Activated naive CD8-positive, alpha-beta T cell treated with anti-CD3 and anti-CD28 coated beads, Interleukin-2, amount 50 U/mL, for 24 hours (primary cell): ENCODE measurements at regions not wholly inside any gene's neighbourhood (a gene's known extent, or its start where the extent isn't known, plus 50 kb on each side); places are given as distances from the start of the nearest gene placed in this dataset.

Source experiments
- ATAC-seq: fragments of 150-1000 bp; cut with Tn5 transposase; one replicate; pipeline ENCODE4 v1.10.0; 2021
- DNase-seq: peaks from one replicate; pipeline ENCODE4 v3.0.0; 2021
- H3K27ac Mint-ChIP-seq: one replicate; pipeline ENCODE4 v1.8.0; 2021; ENCODE audit warnings: mild to moderate bottlenecking, mixed read lengths
- H3K27me3 Mint-ChIP-seq: one replicate; pipeline ENCODE4 v1.8.0; 2021; ENCODE audit warnings: mixed read lengths
- H3K36me3 Mint-ChIP-seq: one replicate; pipeline ENCODE4 v1.8.0; 2021; ENCODE audit warnings: low read depth, mixed read lengths
- H3K4me1 Mint-ChIP-seq: one replicate; pipeline ENCODE4 v1.8.0; 2021; ENCODE audit warnings: mixed read lengths
- H3K4me3 Mint-ChIP-seq: one replicate; pipeline ENCODE4 v1.8.0; 2021; ENCODE audit warnings: mild to moderate bottlenecking, moderate library complexity, mixed read lengths
- H3K9me3 Mint-ChIP-seq: one replicate; pipeline ENCODE4 v1.8.0; 2021; ENCODE audit warnings: mixed read lengths

DNA sequence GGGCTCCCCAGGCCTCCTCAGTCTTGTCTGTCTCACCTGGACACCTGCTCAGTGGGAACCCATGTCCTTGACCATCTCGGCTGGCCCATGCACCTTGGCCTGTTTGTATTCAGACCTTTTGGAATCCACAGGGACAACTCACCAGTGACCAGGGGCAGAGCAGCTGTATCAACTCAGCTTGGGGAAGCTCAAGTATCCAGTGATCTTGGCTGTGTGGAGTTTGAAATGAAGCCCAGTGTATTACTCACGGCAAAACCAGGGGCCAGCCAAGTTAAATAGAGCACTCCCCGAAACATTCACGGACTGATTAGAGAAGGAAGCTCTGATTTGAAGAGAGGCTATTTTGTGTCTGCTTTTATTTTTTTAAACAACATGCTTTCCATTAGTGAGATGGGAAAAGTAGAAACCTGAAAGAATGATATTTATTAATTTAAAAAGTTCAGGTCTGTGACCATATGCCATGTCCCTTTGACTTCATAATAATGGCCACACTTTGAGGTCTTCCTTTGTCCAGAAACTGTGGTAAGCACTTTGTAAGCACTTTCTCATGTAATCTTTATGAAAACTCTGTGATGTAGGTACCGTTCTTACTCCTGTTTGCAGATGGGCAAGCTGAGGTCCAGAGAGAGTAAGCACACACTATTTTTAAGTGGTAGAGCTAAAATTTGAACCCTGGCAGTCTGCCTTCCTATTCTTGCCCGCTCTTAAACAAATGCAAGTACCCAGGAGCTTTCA, 656.5 kb downstream of the BNC2 start:
- Mint-ChIP-seq H3K4me3 (no peak overlapping the region), H3K9me3 (no peaks in the 10 kb centered on the region), H3K27ac (no peak overlapping the region), H3K36me3 (no peaks in the 10 kb centered on the region), H3K27me3 (no peaks in the 10 kb centered on the region), H3K4me1 (no peaks in the 10 kb centered on the region)
- no peak for ATAC-seq
- no peak for DNase-seq

DNA sequence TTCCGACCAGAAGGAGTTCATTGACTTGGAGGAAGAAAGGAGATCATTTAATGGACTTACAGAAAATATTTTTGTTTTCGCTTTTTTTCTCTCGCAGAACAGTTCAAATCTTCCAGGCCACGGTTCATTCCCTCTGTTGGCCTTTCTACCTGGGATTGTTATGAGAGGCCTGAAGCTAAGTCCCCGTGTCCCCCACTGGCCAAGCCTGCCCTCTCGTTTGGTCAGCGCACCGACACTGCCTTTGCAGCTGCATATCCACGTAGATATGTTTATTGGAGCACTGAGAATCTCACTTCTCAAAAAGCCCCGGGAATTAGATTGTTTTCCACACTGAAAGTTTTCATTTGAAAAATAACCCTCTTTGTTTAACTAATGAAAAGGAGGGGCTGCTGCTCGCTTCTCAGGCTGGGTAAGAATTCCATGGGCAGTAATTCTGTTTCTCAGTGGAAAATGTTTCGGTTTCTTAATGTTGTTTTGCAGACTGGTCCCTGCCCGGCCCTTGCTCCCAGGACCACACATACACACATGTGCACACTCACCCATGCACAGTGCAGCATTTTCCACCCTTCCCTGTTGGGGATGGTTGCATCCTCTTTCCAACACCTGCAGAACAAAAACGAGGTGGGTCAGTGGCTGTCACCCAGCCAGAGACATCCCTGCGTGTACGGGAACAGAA, 655.7 kb downstream of the BNC2 start:
- no peaks in the 10 kb centered on the region for H3K4me1 Mint-ChIP-seq
- no peaks in the 10 kb centered on the region for H3K9me3 Mint-ChIP-seq
- no peak overlapping the region for H3K27ac Mint-ChIP-seq
- no peaks in the 10 kb centered on the region for H3K27me3 Mint-ChIP-seq
- no peak for DNase-seq
- ATAC-seq: no peak
- H3K36me3 Mint-ChIP-seq: no peaks in the 10 kb centered on the region
- H3K4me3 Mint-ChIP-seq: no peak overlapping the region

DNA sequence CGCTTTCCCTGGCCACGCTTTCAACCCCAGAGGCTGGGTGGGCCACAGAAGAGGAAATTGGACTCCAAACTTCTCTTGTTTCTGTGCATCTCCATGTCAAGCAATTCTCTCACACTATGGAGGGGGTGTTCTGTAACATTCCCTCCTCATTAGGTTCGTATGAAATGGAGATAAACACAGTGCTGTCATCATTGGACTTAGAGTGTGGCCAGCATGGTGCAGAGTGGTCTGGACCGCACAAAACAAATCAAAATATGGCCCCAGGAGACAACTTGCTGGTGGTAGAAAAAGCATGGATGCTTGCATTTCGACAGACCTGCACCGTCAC, 655.2 kb downstream of the BNC2 start:
- Mint-ChIP-seq H3K36me3 (no peaks in the 10 kb centered on the region), H3K27ac (no peak overlapping the region), H3K9me3 (no peaks in the 10 kb centered on the region), H3K4me3 (no peak overlapping the region), H3K27me3 (no peaks in the 10 kb centered on the region), H3K4me1 (no peaks in the 10 kb centered on the region)
- DNase-seq: no peak
- ATAC-seq: no peak

DNA sequence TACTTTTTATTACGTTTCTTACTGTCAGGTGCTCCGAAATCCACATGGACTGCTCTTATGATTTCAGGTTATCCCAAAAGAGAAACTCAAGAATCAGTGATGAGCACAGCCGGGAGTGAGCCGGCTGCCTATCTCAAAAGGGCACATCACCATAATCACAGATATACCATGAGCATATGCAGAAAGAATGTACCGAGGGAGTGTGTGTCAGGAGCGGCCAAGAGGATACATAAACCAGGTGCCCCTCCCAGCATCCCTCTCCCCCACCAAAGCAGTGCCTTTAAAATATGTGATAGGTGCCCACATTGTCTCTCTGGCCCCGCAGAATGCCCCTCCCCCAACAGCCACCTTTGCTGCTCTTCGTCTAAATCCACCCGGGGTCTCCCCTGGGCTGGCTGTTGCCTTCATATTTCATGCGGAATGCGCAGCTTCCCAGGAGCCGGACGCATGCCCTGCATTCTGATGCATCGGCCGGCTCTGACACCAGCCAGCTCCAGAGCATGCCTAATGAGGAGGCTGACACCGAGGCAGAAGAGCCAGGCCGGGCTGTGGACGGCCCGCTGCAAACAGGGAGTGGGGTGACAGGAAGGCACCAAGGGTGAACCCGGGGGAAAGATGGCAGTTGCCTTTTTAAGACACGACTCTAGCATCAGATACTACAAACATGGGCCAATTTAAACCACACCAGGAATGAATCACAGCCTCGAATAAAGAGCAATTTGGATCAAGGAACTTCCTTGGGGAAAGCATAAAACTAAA, 652.3 kb downstream of the BNC2 start:
- H3K9me3 Mint-ChIP-seq: no peaks in the 10 kb centered on the region
- no peak overlapping the region for H3K27ac Mint-ChIP-seq
- peaks cover 3% of the 10 kb centered on the region for H3K27me3 Mint-ChIP-seq
- H3K4me3 Mint-ChIP-seq: no peak overlapping the region
- no peak for DNase-seq
- ATAC-seq: no peak
- H3K4me1 Mint-ChIP-seq: peaks cover 6% of the 10 kb centered on the region
- no peaks in the 10 kb centered on the region for H3K36me3 Mint-ChIP-seq

DNA sequence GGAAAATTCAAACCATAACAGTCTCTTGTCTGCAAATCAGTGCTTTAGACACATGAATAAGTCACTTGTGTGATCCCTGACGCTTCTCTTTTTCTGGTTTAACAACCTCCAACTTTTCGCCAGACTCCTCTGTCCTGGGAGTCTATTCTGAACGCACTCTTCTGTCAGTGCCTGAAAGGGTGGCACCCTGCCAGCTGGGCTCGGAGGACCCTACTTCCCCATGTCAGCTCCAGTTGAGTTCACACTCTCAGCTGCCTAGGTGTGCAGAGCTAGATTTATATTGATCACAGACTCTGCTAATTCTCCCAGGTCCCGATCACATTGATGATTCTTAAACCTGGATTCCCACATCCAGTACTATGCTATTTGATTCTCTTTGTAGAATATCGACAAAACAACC, 649.1 kb downstream of the BNC2 start:
- no peak overlapping the region for H3K27ac Mint-ChIP-seq
- peaks cover 6% of the 10 kb centered on the region for H3K4me1 Mint-ChIP-seq
- peaks cover 3% of the 10 kb centered on the region for H3K27me3 Mint-ChIP-seq
- no peak for DNase-seq
- H3K36me3 Mint-ChIP-seq: no peaks in the 10 kb centered on the region
- no peak for ATAC-seq
- no peak overlapping the region for H3K4me3 Mint-ChIP-seq
- no peaks in the 10 kb centered on the region for H3K9me3 Mint-ChIP-seq

DNA sequence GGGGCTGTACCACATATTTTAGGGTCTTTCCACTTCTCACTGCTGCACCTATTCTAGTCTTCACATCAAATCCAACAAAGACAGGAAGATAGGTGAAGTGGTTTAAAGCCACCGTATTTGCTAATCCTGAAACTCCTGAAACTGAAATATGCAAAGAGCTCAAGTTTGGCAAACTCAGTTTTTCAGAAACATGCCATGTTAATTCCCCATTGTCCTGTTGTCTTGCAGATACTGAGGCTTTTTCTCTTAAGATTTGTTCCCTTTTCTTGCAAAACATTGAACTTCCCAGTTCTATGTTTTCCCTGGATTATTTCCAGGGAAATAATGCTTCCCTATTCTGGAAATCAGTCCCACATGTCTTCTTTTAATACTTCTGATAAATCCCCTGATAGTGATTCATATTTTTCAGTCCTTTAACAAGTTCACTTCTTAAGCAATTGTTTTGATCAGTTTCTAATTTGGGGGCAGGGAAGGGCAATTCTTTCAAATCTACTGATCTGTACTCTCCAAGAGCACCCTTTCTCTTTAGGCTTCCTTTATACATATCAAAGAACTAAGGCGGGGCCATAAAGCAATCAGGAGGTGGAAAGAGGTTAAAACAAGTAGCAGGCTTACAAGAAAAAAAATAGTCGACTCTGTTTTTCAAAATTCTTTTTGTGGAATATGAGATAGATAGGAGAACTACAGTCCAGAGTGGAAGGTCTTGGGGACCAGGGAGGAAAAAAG, 648.5 kb downstream of the BNC2 start:
- peaks cover 6% of the 10 kb centered on the region for H3K4me1 Mint-ChIP-seq
- H3K9me3 Mint-ChIP-seq: no peaks in the 10 kb centered on the region
- H3K36me3 Mint-ChIP-seq: no peaks in the 10 kb centered on the region
- H3K4me3 Mint-ChIP-seq: no peak overlapping the region
- ATAC-seq (no peak), DNase-seq (no peak)
- peaks cover 3% of the 10 kb centered on the region for H3K27me3 Mint-ChIP-seq
- H3K27ac Mint-ChIP-seq: no peak overlapping the region

DNA sequence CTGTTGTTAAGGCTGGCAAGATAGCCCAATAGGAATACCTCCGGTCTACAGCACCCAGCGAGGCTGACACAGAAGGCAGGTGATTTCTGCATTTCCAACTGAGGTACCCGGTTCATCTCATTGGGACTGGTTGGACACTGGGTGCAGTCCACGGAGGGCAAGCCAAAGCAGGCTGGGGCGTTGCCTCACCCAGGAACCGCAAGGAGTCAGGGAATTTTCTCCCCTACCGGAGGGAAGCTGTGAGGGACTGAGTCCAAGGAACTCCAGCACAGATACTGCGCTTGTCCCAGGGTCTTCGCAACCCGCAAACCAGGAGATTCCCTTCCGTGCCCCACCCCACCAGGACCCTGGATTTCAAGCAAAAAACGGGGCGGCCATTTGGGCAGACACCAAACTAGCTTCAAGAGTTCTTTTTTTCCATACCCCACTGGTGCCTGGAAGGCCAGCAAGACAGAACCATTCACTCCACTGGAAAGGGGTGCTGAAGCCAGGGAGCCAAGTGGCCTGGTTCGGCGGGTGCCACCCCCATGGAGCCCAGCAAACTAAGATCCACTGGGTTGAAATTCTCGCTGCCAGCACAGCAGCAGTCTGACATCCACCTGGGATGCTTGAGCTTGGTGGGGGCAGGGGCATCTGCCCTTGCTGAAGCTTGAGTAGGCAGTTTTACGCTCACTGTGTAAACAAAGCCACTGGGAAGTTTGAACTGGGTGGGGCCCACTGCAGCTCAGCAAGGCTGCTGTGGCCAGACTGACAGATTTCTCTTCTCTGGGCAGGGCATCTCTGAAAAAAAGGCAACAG, 647.2 kb downstream of the BNC2 start:
- Mint-ChIP-seq H3K4me1 (peaks cover 6% of the 10 kb centered on the region), H3K27me3 (peaks cover 3% of the 10 kb centered on the region), H3K27ac (no peak overlapping the region), H3K4me3 (no peak overlapping the region), H3K9me3 (no peaks in the 10 kb centered on the region), H3K36me3 (no peaks in the 10 kb centered on the region)
- no peak for ATAC-seq
- no peak for DNase-seq

DNA sequence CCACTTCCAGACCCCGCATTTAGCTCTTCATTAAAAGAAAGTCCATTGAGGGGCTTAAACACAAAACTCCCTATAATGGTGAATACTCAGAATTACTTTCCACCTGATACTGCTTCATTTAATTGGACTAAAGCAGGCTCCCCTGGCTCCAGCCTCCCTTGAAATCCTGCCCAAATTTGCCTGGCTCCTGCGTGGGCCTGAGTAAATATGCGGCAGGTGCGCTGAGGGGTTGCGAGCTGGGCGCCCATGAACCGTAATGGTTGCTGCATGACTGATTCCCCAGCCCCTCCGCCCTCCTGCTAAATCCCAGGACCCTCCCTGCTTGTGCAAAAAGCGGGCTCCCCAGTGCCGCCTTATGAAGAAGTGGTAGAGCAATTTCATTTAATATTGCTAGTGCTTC, 639.7 kb downstream of the BNC2 start:
- no peak overlapping the region for H3K4me3 Mint-ChIP-seq
- no peak overlapping the region for H3K27ac Mint-ChIP-seq
- no peaks in the 10 kb centered on the region for H3K27me3 Mint-ChIP-seq

DNA sequence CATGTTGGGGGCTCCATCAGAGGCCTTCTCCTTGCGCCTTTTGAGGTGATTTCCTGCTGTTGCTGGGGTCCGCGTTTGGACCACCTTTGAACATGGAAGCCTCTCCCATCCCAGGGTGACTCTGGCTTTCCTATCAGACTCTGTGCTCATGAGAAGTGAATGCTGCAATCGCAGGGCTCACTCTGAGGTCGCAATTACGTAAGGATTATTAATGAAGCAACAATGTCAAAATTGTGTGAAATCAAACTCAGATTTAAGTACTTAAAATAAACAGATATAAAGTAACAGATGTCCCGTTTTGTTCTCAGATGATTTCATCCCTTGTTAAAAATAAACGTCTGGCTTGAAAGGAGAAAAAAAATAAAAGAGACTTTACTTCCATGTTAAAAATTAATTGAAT, 634.2 kb downstream of the BNC2 start:
- Mint-ChIP-seq H3K4me1 (no peaks in the 10 kb centered on the region), H3K9me3 (peaks cover 6% of the 10 kb centered on the region), H3K27ac (no peak overlapping the region), H3K27me3 (no peaks in the 10 kb centered on the region), H3K4me3 (no peak overlapping the region), H3K36me3 (no peaks in the 10 kb centered on the region)
- no peak for ATAC-seq
- DNase-seq: no peak

More for the DNA sequence above, 639.7 kb downstream of the BNC2 start:
- Mint-ChIP-seq H3K4me1 (no peaks in the 10 kb centered on the region), H3K36me3 (no peaks in the 10 kb centered on the region), H3K9me3 (peaks cover 6% of the 10 kb centered on the region)
- ATAC-seq (no peak), DNase-seq (no peak)

DNA sequence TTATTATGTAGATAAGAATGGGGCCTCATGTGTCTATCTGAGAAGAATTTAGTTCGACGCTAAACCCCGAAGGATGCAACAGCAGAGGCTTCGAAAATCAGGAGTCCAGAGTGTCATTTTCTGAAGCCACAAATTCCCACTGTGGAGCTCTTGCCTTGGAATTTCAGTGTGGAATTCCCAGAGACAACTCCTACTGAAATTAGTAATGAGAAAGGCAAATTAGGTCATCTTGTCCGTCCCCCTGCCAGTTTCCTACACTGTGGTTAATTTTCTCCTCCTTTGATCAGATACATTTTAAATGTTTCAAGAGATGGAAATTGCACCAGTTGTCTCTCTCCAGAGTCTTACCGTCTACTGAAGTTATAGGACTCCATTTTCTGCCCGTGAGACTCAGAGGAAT, 633.6 kb downstream of the BNC2 start:
- ATAC-seq (no peak), DNase-seq (no peak)
- Mint-ChIP-seq H3K27ac (no peak overlapping the region), H3K27me3 (no peaks in the 10 kb centered on the region), H3K4me1 (no peaks in the 10 kb centered on the region), H3K36me3 (no peaks in the 10 kb centered on the region), H3K4me3 (no peak overlapping the region), H3K9me3 (peaks cover 6% of the 10 kb centered on the region)

DNA sequence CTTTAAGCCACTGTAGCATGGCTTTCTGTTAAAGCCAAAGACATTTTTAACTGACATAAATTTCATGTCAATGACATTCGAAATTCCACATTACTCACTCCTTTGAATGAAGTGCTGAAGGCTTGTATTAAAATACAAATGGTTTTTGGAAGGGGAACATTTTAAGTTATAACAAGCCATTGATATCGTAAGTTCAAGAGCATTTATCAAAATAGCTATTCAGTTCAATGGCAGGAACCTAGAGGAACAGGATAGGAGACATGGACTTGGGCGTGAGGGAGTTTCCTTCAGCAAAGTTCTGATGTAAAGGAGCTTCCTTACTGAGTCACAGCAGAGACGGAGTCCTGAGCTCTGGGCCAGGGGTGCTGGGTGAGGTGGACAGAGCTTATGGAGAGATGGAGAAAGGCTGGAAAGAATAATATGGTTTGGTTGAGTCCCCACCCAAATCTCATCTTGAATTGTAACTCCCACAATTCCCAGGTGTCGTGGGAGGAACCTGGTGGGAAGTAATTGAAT, 631.8 kb downstream of the BNC2 start:
- Mint-ChIP-seq H3K4me3 (no peak overlapping the region), H3K27me3 (no peaks in the 10 kb centered on the region), H3K4me1 (no peaks in the 10 kb centered on the region), H3K9me3 (peaks cover 6% of the 10 kb centered on the region), H3K27ac (no peak overlapping the region), H3K36me3 (no peaks in the 10 kb centered on the region)
- DNase-seq (no peak), ATAC-seq (no peak)

DNA sequence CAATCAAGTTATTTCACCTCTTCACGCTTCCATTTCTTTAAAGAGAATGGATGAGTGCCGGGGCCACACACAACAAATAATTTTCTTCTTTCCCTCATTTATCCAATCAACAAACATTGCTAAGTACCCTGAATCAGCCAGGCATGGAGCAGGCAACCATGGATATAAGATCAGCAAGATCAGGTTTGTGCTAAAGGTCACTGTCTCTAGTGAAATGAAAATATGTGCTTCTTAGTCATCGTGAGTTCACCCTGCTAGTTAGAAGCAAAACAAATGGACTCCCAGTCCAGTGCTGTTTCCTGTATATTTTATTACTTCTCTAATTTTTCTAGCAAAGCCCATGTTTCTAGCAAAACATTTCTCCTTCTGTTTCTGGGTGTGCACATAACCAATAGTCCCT, 629.2 kb downstream of the BNC2 start:
- no peak overlapping the region for H3K4me3 Mint-ChIP-seq
- H3K36me3 Mint-ChIP-seq: no peaks in the 10 kb centered on the region
- peaks cover 4% of the 10 kb centered on the region for H3K9me3 Mint-ChIP-seq
- H3K4me1 Mint-ChIP-seq: no peaks in the 10 kb centered on the region
- no peaks in the 10 kb centered on the region for H3K27me3 Mint-ChIP-seq
- ATAC-seq (no peak), DNase-seq (no peak)
- H3K27ac Mint-ChIP-seq: no peak overlapping the region

DNA sequence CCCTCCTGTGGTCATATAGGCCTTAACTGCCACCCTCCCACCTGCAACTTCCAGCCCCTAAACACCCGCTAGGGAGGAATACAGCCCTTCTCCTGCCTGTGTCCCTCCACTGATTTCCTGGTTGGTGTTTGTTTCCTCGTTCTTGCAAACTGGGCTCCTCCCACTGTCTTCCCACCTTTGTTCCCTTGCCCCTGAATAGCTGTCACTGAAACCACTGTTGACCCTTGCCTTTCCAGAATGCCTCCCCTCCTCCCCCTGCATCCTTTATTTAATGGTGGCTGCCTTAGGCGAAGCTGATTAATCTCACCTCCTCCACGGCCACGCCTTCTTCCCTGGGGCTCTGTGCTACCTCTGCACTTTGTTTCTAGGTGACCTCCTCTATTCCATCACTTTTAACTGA, 626.7 kb downstream of the BNC2 start:
- Mint-ChIP-seq H3K36me3 (no peaks in the 10 kb centered on the region), H3K27me3 (peaks cover under 1% of the 10 kb centered on the region), H3K9me3 (peaks cover 4% of the 10 kb centered on the region), H3K27ac (no peak overlapping the region), H3K4me3 (no peak overlapping the region), H3K4me1 (no peaks in the 10 kb centered on the region)
- ATAC-seq (no peak), DNase-seq (no peak)
